HEK293T (cell line): ENCODE measurements at regions not wholly inside any gene's neighbourhood (a gene's known extent, or its start where the extent isn't known, plus 50 kb on each side); places are given as distances from the start of the nearest gene placed in this dataset.

Source experiments
- CTCF ChIA-PET: fragments of 350-600 bp; formaldehyde crosslinking; extraction: SDS; loops from one replicate; lab custom pipeline; 2021; ENCODE audit warnings: antibody characterized with exemption, inconsistent platforms; lab: Yijun Ruan, JAX
- POLR2A ChIA-PET: fragments of 350-600 bp; formaldehyde crosslinking; extraction: SDS; loops from one replicate; lab custom pipeline; 2020; ENCODE audit warnings: antibody characterized with exemption, inconsistent platforms; lab: Yijun Ruan, JAX
- DNase-seq: peaks from one replicate; pipeline ENCODE4 v3.0.0; 2012; ENCODE audit warnings: mixed read lengths; ENCODE audit errors: extremely low spot score
- ARNT ChIP-seq: fragments of 450-650 bp; IDR thresholded peaks from 2 replicates; pipeline ENCODE4 v1.6.1; 2017; ENCODE audit warnings: mild to moderate bottlenecking
- BHLHE40 ChIP-seq: fragments of 450-650 bp; IDR thresholded peaks from 2 replicates; pipeline ENCODE4 v1.6.1; 2016; ENCODE audit warnings: mild to moderate bottlenecking, moderate library complexity, borderline replicate concordance
- CTBP1 ChIP-seq: fragments of 450-650 bp; IDR thresholded peaks from 2 replicates; pipeline ENCODE4 v1.6.1; 2016; ENCODE audit warnings: borderline replicate concordance
- ELF4 ChIP-seq: fragments of 450-650 bp; IDR thresholded peaks from 2 replicates; pipeline ENCODE4 v1.6.1; 2017; ENCODE audit warnings: antibody characterized with exemption
- FOXA1 ChIP-seq: fragments of 450-650 bp; IDR thresholded peaks from 2 replicates; pipeline ENCODE4 v1.6.1; 2016; ENCODE audit warnings: mild to moderate bottlenecking
- FOXK2 ChIP-seq: fragments of 450-650 bp; IDR thresholded peaks from 2 replicates; pipeline ENCODE4 v1.6.1; 2016; ENCODE audit warnings: mild to moderate bottlenecking
- FOXM1 ChIP-seq: fragments of 450-650 bp; IDR thresholded peaks from 2 replicates; pipeline ENCODE4 v1.6.1; 2017; ENCODE audit warnings: mild to moderate bottlenecking, borderline replicate concordance
- HDGF ChIP-seq: fragments of 450-650 bp; IDR thresholded peaks from 2 replicates; pipeline ENCODE4 v1.6.1; 2017; ENCODE audit warnings: antibody characterized with exemption, borderline replicate concordance
- L3MBTL2 ChIP-seq: fragments of 450-650 bp; conservative IDR thresholded peaks from 2 replicates; pipeline ENCODE4 v1.6.1; 2016; ENCODE audit warnings: mild to moderate bottlenecking
- LEF1 ChIP-seq: fragments of 450-650 bp; IDR thresholded peaks from 2 replicates; pipeline ENCODE4 v1.6.1; 2017; ENCODE audit warnings: mild to moderate bottlenecking, borderline replicate concordance
- NFRKB ChIP-seq: fragments of 450-650 bp; IDR thresholded peaks from 2 replicates; pipeline ENCODE4 v1.6.1; 2016; ENCODE audit warnings: mild to moderate bottlenecking, moderate library complexity
- PKNOX1 ChIP-seq: fragments of 450-650 bp; IDR thresholded peaks from 2 replicates; pipeline ENCODE4 v1.6.1; 2016
- SP1 ChIP-seq: fragments of 450-650 bp; IDR thresholded peaks from 2 replicates; pipeline ENCODE4 v1.6.1; 2017
- SUZ12 ChIP-seq: fragments of 450-650 bp; IDR thresholded peaks from 2 replicates; pipeline ENCODE4 v1.6.1; 2016; ENCODE audit warnings: mild to moderate bottlenecking
- TARDBP ChIP-seq: fragments of 450-650 bp; IDR thresholded peaks from 2 replicates; pipeline ENCODE4 v1.6.1; 2016
- ZNF384 ChIP-seq: fragments of 450-650 bp; IDR thresholded peaks from 2 replicates; pipeline ENCODE4 v1.6.1; 2016

- ChIA-PET CTCF (no interaction called here), POLR2A (no interaction called here)
- TF ChIP-seq FOXK2 (no peak), FOXA1 (no peak), ARNT (no peak), SP1 (no peak), ZNF384 (no peak), SUZ12 (no peak), CTBP1 (no peak), TARDBP (no peak), HDGF (no peak), NFRKB (no peak), L3MBTL2 (no peak), ELF4 (no peak), BHLHE40 (no peak), FOXM1 (no peak), LEF1 (no peak), PKNOX1 (no peak)
- no peak for DNase-seq
Observed at GRCh38 chr7:26918241-26918640, 53.9 kb upstream of the SKAP2 start.

DNA sequence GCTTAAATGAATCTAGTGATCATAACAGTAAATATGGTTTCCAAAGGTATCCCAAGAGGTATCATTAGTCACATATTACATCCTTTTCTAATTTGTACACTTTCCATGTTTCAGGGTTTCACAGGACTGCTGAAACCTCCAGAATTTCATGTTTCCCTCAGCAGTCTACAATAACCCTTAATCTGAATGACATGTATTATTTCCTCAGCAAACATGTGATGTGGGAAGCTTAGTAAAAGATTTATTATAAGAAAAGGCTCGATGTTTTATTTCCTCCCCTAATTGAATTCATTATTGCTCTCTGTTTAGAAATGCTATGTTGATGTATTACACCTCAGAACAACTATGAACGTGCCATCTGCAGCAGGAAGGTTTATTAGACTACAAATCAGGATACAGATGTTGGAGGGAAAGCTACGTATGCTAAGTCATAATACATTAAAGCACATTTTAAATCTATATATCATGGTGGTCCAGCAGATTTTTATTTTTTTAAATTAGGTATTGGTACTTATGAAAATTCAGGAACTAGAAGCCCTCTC lies 52.5 kb upstream of the SKAP2 start:
- CTCF ChIA-PET, result no interaction called here
- TF ChIP-seq BHLHE40, result no peak
- DNase-seq, result no peak
- POLR2A ChIA-PET, result no interaction called here

DNA sequence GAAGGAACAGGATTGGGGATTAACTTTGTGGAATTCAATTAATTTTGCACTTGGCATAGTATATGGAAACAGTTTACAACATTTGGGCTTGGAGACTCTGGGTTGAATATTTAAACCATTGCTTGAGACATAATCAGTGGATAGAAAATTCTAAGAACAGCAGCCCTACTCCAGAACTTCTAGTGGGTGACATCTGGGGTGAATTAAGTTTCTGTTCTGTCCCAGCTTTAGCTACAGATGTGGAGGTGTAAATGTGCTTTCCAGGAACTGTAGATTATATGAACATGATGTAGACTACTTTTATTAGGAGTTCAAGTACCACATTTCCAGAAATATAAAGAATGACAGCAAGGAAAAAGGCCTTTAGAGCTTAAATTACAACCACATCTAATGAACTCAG lies 51.9 kb upstream of the SKAP2 start:
- ChIA-PET CTCF (interaction anchor here (0.6 kb wide), 1 partner anchor 111 kb away, joined by 3 read pairs; no protein-coding TSS in a partner anchor), POLR2A (no interaction called here)
- no peak for DNase-seq
- TF ChIP-seq TARDBP (no peak), SP1 (no peak), PKNOX1 (no peak), ZNF384 (no peak), HDGF (no peak), ARNT (no peak), FOXA1 (no peak), BHLHE40 (no peak), LEF1 (no peak), NFRKB (no peak), FOXK2 (no peak), CTBP1 (no peak), SUZ12 (no peak), FOXM1 (no peak), L3MBTL2 (no peak), ELF4 (no peak)
